HG03442 (cell line): ENCODE measurements at regions not wholly inside any gene's neighbourhood (a gene's known extent, or its start where the extent isn't known, plus 50 kb on each side); places are given as distances from the start of the nearest gene placed in this dataset.
"Not testable (repeated sequence)": the region's sequence is repeated elsewhere in the genome, so short reads cannot be mapped to it uniquely, and the experiment has no call there.

Experiments used
- ATAC-seq: cut with Tn5 transposase; IDR thresholded peaks from one replicate; pipeline ENCODE4 v1.9.1; 2021; ENCODE audit warnings: mild to moderate bottlenecking, moderate library complexity; ENCODE audit not compliant: unreplicated experiment

DNA sequence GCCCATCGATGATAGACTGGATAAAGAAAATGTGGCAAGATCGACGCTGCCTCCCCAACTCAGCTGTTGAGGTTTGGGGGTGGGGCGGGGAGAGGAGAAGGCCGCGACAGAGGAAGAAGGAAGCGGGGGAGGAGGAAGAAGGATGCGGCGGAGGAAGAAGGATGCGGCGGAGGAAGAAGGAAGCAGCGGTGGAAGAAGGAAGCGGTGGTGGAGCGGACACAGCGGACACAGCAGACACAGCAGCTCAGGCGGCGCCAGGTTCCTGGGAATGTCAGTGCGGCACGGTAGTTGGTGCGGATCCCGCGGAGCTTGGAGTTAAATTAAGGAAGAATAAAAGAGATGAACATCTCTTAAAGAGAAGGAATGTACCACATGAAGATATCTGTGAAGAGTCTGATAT lies 163.9 kb upstream of the NT5E start:
- no peak for ATAC-seq

DNA sequence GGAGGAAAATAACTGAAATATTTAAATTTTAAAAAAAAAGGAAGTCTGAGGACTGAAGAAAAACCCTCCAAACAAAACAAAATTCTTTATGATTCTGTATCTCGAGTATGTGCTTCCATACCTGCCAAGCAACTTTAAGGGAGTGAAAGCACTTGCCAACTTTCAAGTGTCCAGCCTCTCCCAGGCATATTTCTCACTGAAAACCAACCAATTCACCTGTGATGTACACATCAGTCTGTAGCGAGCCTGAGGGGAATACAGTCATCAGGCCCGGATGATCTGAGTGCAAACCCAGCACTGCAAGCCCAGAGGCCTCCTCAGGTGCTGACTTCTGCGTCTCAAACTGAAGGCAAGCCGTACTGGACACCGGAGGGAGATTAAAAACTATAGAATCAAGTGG lies 164.8 kb upstream of the NT5E start:
- ATAC-seq, result no peak

DNA sequence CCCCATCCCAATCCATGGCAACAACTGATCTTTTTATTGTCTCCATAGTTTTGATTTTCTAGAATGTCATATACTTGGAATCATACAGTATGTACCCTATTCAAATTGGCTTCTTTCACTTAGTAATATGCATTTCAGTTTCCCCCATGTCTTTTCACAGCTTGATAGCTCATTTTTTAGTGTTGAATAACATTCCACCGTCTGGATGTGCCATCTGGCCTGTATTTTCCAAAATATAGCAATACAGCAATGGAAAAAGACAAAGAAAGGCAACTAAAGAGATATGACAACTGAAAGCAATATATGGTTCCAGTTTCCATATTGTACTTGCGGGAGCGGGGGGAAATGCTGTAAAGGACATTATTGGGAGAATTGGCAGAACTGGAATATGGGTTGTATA lies 166.4 kb upstream of the NT5E start:
- no peak for ATAC-seq

DNA sequence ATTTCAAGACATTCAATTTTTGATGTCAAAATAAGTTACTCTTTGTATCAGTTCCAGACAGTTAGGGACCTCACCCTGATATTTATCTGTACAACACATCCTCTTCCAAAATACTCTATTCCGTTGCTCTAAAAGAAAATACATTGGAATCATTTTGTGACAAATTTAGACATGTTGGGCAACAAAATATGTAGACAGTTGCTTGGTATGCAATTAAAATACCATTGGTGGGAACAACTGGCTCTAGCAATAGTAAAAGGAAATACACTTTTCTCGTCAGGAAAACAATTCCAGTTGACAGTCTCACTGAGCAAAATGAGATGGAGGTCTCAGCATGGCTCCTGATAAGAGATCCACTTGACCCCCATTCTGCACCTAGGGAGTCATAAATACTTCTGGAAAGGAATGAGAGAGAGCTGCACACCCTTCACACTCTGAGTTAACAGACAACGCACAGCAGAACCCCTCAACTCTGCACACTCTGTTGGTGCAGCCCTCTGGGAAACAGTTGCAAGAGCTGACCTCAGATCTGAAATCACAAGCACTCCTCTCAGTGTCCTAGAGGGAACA lies 171.3 kb upstream of the NT5E start:
- ATAC-seq, result no peak

DNA sequence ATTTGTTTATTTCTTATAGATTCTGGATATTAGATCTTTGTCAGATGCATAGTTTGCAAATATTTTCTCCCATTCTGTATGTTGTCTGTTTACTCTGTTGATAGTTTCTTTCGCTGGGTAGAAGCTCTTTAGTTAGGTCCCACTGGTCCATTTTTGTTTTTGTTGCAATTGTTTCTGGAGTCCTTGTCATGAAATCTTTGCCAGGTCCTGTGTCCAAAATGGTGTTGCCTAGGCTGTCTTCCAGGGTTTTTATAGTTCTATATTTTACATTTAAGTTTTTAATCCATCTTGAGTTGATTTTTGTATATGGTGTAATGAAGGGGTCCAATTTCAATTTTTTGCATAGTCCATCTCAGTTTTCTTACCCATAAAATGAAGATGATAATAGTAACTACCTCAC lies 173.9 kb upstream of the NT5E start:
- ATAC-seq, result not testable (repeated sequence)

DNA sequence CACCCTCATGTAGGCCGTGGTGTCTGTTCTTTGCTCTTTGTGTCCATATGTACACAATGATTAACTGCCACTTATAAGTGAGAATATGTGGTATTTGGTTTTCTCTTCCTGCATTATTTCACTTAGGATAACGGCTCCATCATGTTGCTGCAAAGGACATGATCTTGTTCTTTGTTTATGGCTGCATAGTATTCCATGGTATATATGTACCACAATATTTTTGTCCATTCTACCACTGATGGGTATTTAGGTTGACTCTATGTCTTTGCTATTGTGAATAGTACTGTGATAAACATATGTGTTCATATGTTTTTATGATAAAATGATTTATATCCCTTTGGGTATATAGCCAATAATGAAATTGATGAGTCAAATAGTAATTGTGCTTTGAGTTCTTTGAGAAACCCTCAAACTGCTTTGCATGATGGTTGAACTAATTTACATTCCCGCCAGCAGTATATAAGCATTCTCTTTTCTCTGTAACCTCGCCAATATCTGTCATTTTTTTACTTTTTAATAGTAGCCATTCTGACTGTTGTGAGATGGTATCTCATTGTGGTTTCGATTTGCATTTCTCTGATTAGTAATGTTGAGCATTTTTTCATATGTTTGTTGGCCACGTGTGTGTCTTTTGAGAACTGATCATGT lies 174.4 kb upstream of the NT5E start:
- no peak for ATAC-seq

DNA sequence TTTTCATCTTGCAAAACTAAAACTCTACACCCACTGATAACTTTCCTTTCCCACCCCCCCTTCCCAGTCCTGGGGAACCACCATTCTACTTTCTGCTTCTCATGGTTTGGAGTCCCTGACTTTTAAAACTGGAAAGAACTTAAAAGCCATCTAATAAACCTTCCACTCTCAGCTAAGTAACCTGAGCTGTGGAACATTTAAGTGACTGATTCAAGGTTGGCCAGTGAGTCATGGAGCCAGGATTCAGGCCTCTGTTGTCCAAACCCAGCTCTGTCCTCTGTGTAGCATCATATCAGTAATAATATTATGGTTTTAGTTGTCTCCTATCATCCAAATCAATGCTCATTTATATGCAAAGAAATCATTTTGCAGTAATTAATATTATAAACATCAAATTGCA lies 176.0 kb upstream of the NT5E start:
- no peak for ATAC-seq

DNA sequence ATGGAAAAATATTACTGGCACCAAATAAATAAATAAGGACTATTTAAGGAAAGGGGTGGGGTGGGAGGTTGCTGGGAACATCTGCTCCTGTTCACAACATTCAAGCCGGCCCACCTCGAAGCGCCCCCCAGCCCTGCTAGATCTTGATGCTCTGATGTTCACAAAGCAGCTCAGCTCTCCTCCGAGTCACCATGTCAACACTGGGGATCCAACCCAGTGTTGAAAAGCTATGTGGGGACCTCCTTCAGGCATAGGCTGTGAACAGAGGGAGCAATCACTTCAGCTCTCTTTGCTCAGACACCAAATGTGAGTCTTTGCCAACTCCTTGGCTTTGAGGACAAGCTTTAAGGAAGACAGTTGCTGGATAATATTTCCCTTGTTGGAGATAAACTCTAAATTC lies 176.8 kb upstream of the NT5E start:
- no peak for ATAC-seq

DNA sequence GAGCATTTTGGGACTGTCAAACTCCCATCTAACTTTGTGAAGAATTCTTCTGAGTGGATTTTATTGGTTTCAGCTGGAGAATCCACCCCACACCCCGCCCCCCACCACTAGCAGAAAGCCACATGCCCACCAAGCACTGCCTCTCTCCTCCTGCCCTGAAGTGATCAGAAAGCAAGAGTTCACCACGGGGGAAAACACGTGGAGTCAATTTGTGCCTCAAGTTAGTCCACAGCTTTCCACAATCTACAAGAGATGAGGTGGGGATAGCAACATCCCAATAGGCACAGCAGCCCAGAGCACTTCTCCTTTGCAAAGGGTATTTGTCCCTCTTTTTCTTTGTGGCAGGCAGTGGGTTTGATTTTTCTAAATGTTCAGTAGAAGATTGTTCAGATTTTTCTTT lies 177.3 kb upstream of the NT5E start:
- no peak for ATAC-seq

DNA sequence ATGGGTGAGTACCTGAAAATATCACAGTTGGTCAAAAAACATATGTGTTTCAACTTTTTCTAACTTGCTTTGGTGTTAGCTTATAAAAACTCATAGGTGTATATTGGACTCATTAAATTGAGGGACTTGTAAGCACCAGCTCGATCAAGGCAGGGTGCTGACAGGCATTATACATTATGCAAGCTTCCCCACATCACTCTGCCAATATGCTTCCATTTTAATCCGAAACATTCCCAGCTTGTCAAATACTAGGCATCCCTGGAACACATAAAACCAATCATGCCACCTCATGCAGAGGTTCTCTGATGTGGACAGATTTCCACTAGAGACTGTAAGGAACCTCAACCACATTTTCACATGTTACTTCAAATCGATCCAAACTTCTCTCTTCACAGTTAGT lies 187.3 kb upstream of the NT5E start:
- no peak for ATAC-seq

DNA sequence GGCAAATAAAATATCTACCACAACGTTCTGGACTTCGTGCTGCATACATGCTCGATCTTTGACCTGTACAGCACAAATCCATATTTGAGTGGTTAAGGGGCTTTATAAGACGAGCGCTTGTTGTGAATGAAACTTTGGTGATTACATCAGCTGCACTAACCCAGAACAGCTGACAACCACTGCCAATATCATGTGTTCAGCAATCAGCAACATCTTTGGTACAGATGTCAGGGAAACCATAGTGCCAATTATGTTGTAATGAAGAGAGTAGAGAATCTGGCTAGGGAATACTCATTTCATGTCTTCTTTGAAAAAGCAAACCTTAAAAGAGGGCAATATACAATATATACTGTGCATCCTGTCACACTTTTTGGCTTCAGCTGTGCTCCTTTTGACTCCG lies 188.6 kb upstream of the NT5E start:
- no peak for ATAC-seq

DNA sequence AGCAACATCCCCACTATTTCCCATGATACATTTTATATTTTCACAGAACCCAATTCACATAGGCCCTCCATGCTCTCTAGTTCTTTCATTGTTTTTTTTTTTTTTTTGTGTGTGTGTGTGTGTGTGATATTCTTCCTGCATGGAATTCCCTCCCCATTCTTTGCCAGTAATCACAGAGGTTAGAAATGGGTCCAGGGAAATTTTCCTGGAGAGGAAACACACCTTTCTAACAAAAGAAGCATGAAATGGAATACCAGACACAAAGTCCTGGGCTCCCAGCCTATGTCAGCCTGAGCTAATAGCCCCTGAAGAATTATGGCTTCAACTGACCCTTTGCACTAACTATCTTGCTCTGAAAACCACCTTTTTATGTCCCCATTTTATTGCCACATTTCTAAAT lies 194.2 kb upstream of the NT5E start:
- ATAC-seq, result no peak

DNA sequence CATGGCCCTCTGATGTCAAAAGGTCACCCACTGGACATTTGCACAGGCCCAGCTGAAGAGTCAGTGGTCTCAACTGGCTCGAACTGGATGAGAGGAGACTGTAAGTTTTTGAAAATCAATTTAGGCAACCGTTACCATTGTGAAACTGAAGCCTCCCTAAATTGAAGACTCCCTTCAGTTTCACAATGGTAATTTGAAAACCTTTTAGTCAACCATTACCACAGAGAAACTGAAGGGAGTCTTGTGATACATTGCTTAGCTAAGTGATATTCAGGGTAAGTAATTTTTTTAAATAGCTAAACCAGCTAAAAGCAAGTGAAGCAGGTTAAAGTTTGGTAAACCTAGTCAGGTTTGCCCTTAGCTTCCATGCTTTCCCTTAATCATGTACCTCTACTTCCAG lies 197.3 kb upstream of the NT5E start:
- no peak for ATAC-seq

DNA sequence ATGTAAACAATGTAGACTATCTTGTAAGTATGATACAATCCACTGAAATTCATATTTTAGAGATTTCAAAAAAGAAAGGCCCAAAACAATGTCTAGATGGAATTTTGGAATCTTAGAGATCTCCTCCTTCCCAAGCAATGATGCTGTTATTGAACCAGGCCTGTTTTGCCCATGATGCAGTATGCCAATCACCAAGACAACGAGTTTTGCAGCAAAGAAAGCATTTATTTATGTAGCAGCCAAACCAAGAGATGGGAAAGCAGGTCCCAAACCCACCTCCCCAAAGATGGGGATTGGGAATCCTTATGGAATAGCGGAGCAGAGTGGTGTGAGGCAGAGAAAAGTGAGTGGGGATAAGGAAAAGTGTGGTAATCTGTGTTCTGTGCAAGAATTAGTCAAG lies 197.8 kb upstream of the NT5E start:
- ATAC-seq, result no peak

DNA sequence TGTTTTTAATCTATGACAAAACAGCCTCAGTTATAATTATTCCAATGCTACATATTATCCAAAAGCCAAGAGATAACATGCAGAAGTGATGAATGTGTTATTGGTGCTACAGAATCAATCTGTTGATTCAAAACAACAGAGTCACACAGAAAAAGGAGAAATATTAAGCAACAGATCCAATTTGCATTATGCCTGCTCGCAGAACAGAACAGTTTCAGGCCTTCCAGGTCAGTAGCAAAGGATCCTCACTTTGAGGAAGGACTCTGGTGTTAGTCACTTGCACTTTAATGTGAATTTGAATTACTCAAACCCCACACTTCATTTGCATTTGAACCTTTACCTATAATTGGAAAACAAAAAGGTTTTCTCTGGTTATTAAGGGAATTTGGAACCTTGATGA lies 198.6 kb upstream of the NT5E start:
- no peak for ATAC-seq

DNA sequence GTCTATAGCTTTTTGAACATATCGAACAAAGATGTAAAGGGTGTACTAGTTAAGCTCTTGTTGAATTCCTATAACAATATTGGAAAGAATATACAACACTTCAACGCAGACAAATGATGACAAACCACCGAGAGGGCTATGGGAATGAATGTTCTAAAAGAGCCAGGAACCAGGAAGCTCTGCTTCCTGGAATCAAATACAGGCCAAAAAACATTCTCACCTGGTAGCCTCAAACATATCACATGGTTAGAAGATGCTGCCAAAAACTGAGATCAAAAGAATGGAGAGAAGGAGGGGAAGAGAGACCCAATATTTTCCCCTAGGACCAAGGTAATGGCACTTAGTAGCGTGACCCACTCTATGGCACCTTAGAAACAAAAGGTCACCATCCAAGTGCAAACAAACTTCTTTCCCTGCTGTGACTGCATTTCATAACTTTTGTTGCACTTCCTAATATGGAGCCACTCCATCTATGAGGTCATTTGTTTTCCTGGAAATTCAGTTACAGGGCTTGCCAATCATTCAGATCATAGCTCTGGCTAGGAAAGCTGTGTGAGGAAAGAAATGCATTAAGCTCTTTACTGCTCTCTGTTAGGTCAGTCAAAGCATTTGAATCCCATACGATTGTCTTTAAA lies 199.2 kb upstream of the NT5E start:
- ATAC-seq, result no peak

DNA sequence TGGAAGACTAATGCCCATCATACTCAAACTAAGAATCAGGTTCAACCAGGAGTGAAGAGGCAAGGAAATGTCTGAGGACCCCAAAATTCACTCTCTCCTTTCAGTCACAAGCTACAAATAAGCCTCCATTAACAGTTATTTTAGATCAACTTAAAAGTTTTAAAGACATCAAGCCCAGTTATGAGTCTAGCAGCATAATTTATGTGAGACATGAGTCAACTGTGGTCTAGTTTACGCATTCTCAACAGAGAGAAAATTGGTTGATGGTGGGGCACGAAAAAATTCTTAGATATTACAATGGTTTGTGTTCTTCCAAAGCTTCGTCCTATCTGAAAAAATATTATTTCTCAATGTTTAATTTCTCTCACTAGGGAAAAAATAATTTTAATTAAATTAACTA lies 204.9 kb upstream of the NT5E start:
- no peak for ATAC-seq

DNA sequence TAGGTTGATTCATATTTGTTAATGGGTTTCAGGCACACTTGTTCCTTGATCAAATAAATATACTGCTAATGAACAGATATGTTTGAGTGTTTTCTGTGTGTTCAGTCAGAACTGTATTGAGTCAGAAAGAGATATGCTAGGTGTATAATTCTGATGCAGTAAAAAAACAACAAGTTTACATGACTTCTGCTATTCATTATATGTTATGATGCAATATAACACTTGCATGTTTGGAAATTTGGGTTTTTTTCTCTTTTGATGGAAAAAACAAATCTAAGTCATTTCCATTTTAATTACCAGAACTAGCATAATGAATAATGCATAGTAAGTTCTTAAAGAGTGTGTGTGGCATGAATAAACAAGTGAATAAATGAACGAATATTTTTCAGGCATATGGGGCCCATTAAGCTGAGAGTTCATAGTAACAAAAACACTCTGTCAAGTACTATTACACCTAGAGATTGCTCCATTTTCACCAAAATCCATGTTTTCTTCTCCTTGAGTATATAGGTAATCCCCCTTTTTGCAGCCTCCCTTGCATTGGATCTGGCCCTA lies 208.3 kb upstream of the NT5E start:
- ATAC-seq, result no peak

DNA sequence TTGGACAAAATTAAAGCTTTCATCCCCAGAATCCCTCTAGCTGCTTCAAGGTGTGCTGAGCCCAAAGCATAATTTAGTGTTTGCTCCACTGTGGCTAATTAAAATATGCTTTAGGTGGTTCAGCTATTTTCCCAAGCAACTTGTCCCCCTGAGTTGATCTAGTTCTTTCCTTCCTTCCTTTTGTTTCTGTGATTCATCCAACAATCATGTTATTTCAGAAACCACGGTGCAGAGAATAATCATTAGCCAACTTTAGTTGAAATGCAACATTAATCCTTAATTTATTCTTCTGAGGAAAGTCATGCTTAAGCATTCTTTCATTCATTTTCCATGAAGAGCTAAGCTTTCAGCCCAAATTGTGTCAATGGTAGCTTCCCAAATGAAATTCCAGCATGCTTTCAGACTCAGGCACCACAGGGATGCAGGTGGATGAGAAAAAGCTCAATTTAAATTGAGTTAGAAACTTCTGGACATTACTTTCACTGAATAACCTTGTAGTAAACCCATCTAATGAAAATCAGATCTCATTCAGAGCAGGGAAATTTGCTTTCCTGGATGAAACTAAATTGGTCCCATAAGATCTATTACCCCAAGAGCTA lies 209.0 kb upstream of the NT5E start:
- ATAC-seq, result no peak

DNA sequence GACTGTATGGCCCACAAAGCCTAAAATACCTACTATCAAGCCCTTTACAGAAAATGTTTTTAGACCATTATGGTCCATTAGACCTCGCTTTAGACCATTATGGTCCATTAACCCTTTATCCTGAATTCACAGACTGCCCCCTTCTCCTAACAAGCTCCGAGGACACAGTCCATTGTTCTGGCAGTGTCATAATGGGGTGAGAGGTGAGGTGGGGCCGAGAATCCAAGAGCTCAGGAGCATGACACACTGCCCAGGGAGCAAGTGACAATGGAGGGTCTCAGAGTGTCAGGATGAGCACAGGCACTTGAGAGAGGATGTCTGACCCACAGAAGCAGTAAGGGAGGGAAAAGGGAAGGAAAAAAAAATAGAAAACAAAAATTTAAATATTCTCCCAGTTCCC lies 212.4 kb upstream of the NT5E start:
- no peak for ATAC-seq

DNA sequence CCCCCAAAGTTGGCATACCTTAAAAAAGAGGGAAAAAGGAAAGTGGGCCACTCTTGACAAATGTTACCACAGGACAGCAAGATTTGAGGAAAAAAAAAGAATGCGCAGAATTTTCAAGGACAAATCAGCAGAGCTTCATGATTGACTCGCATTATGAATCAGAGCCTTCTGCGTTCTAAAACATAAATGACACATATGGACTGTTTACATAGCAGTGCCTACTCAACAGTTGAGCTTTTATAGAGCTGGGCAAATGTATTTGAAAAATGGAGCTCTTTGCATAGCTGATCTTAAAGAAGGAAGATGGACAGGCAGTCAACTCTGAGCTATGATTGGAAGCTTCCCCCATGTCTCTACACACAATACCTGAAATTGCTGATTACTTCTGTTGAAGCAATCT lies 213.2 kb upstream of the NT5E start:
- ATAC-seq, result no peak

DNA sequence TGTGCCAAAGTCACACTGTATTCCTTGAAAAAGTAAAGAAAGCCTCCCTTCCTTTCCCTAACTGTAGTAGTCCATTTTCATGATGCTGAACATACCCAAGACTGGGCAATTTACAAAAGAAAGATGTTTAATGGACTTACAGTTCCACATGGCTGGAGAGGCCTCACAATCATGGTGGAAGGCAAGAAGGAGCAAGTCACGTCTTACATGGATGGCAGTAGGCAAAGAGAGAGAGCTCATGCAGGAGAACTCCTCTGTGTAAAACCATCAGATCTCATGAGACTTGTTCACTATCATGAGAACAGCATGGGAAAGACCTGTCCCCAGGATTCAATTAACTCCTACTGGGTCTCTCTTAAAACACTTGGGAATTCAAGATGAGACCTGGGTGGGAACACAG lies 222.5 kb upstream of the NT5E start:
- not testable (repeated sequence) for ATAC-seq
